HG03064 (cell line): ENCODE measurements at regions not wholly inside any gene's neighbourhood (a gene's known extent, or its start where the extent isn't known, plus 50 kb on each side); places are given as distances from the start of the nearest gene placed in this dataset.
"Not testable (repeated sequence)": the region's sequence is repeated elsewhere in the genome, so short reads cannot be mapped to it uniquely, and the experiment has no call there.

ENCODE experiments used
- ATAC-seq: cut with Tn5 transposase; IDR thresholded peaks from one replicate; pipeline ENCODE4 v1.9.1; 2021; ENCODE audit warnings: low read depth; ENCODE audit not compliant: unreplicated experiment

DNA sequence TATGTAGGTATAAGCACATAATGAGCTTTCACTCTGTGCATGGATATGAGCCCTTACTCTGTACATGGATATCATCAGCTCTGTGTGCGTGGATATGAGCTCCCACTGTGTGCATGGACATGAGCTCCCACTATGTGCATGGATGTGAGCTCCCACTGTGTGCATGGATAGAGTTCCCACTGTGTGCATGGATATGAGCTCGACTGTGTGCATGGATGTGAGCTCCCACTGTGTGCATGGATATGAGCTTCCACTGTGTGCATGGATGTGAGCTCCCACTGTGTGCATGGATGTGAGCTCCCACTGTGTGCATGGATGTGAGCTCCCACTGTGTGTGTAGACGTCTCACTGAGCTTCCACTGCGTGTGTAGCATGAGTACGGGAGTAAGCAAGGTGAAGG is 149.3 kb upstream of the ALKAL2 start:
- no peak for ATAC-seq

DNA sequence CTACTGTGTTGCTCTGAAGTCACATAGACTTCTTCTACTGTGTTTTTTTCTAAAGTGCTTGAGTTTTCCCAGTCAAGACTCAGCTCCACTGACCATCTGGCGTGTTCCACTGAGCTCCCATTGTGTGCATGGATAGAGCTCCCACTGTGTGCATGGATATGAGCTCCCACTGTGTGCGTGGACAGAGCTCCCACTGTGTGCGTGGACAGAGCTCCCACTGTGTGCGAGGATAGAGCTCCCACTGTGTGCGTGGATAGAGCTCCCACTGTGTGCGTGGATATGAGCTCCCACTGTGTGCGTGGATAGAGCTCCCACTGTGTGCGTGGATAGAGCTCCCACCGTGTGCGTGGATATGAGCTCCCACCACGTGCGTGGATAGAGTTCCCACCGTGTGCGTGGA is 148.3 kb upstream of the ALKAL2 start:
- no peak for ATAC-seq

DNA sequence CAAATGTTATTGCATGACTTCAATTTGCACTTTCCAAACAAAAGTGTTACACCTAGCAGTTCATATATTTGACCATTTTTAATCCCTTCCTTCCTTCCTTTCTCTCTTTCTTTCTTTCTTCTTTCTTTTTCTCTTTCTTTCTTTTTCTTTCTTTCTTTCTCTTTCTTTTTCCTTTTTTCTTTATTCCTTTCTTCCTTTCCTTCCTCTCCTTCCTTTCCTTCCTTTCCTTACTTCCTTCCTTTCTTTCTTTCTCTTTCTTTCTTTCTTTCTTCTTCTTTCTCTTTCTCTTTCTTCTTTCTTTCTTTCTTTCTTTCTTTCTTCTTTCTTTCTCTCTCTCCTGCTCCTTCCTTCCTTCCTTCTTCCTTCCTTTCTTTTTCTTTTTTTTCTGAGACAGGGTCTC is 146.7 kb upstream of the ALKAL2 start:
- no peak for ATAC-seq

DNA sequence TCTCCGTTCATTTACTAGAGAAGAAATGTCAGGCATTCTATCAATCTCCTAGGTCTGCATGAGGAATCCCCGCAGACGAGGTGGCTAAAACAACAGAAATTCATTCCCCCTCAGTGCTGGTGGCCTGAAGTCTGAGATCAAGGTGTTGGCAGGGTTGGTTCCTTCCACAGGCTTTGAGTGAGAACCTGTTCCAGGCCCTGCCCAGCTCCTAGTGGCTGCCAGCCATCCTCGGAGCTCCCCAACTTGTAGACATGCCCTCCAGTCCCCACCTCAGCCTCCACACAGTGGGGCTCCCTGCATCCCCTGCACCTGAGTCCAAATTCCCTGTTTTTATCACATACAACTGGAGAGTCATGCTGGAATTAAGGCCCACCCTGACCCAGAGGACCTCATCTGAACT is 145.3 kb upstream of the ALKAL2 start:
- no peak for ATAC-seq

DNA sequence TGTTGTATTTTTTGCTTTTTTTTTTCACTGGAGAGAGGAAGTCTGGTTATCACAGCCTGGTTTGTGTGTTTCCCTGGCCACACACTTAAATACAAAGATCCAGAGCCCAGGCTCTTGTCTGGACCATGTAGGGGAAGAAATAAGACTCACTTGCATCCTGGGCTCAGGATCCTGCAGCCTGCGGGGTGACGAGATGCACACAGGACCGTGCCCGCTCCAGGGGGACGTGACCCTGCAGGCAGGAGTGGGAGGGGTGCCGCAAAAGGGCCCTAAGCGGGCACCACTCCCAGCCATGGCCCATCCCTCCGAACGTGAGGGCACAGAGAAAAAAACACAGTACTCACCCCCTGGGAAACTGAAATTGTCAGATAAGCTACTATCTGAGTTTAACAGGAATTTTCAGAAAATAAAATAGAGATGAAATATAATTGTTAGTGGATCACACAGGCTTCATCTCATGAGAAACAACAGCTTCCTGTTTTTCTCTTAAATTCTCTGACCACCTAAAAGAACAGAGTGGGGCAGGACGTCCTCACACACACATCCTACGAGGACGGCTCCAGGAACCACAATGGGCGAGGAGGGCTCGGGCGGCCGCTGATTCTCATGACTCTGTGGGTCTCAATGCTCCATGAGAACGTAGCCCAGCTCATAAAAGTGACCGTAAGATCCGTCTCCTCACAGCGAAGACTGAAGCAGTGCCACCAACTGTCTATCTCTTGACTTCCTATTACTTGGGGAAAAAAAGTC is 142.6 kb upstream of the ALKAL2 start:
- no peak for ATAC-seq

DNA sequence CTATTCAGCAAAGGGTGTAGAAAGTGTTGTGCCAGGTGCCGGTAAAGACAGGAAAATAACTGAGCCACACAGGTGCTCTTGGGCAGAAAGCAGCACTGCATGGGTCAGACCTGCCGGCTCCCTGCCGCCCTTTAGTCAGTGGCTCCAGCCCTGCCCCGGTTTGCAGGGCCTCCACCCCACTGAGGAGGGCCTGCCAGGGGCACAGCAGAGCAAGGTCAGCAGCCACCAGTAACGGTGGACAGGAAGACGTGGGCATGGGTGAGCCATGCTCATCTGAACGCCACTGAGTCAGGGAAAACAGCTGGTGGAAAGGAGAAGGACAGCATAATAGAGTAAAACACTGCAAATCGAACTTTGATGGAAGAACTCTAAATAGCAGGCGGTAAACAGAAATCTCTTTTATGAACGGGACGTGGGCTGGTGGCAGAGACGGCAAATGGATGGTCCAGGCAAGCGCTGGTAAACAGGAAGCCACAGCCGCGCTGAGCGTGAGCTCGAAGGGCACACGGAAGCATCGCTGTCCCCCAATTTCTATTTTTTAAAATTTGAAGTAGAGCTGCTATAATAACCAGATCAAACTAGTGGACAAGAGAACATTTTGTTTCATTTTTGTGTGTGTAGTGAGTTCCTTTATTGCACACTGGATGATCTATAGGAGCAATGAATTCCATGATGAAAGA is 141.8 kb upstream of the ALKAL2 start:
- ATAC-seq, result no peak

DNA sequence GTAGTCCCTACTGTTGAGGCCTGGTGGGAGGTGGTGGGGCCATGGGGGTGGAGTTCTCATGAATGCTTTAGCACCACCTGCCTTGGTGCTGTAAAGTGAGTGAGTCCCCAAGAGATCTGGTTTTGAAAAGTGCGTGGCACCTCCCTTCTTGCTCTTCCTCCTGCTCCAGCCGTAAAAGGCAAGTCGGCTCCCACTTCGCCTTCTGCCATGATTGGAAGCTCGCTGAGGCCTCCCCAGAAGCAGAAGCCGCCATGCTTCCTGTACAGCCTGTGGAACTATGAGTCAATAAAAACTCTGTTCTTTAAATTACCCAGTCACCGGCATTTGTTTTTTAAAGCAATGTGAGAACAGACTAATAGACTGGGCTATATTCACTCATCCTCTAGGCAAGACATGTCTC is 141.3 kb upstream of the ALKAL2 start:
- no peak for ATAC-seq

DNA sequence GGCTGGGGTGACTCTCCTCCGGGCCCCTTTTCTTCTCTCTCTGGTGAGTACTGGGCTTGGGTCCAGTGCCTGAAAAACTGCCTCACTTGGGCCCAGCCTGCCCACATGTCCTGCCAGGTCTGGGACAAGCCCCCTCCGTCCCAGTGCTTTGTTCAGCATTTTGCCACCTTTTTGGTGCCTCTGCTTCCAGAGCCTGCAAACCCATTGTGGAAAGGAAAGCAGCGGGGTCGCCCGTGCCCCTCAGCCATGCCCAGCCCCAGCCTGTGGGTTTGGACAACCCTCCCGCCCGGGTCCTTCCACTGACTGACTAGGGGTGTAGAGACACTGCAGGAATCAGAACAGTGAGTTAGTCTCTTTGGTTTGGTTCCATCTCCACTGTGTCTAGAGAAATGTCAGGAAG is 140.7 kb upstream of the ALKAL2 start:
- ATAC-seq, result no peak

DNA sequence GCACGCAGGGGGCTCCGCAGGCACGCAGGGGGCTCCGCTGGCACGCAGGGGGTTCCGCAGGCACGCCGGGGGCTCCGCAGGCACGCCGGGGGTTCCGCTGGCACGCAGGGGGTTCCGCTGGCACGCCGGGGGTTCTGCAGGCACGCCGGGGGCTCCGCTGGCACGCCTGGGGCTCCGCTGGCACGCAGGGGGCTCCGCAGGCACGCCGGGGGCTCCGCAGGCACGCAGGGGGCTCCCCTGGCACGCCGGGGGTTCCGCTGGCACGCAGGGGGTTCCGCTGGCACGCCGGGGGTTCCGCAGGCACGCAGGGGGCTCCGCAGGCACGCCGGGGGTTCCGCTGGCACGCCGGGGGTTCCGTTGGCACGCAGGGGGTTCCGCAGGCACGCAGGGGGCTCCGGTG is 138.8 kb upstream of the ALKAL2 start:
- ATAC-seq, result not testable (repeated sequence)

DNA sequence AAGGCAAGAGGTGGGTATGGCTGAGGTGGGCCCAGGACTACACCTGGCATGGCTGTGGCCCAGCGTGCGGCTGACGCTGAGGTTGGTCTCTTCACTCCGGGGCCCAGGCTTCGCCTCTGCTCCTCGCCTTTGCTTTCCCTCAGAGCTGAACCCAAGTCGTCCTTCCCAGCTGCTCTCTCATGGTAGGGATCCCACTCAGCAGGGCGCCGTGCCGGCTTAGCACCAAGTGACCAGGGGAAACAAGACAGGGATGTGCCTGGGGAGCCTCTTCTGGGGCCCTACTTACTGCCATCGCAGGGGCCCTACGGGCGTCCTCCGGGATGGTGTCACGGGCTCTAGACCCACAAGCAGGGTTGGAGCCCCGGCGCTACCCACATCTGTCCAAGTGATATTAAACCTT is 138.1 kb upstream of the ALKAL2 start:
- no peak for ATAC-seq

DNA sequence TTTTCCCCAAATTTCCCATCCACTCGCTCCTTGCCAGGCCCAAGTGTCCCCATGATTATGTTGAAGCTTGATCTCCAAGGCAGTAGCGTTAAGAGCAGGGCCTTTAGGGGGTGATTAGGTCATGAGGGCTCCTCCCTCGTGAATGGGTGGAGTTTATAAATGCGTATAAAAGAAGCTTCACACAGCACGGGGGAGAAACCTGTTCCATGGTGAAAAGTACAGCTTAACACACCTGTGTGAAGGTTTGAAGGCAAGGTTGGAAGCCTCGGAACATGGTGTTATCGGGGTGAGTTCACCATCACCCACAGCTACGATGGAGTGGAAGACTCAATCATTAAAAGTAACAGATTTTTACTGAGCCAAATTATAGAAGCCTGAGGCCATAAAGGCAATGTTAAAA is 137.4 kb upstream of the ALKAL2 start:
- no peak for ATAC-seq

DNA sequence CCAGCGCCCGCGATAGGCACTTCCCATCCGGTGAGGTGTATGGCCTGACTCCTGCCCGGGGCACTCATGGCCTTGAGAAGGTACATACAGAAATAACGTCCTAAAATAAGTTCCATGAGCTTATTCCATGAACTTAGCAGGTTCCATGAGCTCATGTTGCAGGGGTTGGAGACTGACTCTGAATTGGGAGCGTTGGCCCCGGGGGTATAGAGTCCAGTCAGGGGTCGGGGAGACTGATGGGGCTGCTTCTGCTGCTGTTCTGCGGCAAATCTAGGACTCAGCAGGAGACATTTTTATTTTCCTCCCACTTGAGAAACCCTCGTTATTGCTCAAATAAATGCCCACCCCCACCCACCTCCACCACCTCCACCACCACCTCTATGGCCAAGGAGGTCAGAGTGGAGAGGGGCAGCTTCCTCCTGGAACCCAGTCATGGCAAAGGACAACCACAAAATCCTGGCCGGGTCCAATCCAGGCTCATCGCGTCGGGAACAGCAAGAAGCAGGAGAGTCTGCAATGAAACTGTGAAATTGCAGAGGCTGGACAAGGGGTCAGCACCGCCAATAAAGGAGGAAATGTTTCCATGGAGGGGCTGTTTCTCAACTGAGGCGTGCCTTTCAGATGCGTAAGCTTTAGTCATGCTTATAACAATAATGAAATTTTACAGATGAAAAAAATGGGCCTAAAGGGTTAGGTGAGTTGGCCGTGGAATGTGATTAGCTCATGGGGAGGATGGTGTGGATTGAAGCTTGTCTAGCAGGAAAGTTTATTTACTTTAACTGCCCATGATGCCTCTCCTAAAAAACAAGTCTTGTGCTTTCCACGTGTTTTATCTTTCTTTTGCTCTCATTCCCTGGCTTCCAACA is 136.6 kb upstream of the ALKAL2 start:
- no peak for ATAC-seq

DNA sequence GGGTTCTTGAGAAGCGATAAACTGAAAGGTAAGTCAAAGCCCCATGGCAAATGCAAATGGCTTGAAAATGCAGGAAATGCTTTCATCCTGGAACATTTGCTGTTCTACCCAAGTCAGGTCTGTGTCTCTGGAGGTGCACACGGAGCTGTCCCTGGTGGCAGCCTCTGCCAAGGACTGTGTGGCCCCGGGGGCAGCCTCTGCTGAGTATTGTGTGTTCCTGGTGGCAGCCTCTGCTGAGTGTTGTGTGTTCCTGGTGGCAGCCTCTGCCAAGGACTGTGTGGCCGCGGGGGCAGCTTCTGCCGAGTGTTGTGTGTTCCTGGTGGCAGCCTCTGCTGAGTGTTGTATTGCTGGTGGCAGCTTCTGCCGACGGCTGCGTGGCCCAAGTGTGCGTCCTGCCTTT is 135.6 kb upstream of the ALKAL2 start:
- ATAC-seq, result no peak

DNA sequence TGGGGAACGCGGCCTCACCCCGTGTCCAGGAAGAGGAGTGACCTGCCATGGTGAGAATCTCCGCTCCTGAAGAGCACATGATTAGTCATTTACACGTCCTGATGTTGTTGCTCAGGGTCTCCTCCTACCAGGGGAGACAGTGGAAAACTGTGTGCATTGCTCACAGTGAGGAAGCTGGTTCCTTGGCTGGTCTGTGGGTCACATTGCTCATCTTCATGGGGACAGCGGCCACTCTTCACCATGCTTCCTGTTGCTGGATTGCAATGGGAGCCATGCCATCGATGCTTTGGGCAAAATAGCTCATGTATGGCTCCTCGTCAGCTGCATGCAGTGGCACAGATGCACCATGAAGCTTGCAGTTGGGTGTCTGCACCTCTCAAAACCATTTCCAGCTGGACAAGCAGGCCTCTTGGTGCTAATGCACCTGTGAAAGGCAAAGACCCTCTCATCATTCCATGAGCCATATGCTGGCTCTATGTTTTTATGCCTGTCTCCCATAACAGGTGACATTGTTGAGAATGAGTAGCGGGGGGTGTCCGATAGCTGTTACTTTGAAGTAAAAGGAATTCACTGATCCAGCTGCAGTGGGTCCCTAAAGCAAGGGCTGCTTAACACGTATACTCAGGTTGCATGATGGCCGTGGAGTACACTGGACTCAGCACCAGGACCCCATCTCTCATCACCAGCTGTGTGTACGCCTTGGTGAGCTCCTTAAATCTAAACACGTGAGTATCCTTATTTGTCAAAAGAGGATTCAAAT is 135.0 kb upstream of the ALKAL2 start:
- ATAC-seq, result no peak

DNA sequence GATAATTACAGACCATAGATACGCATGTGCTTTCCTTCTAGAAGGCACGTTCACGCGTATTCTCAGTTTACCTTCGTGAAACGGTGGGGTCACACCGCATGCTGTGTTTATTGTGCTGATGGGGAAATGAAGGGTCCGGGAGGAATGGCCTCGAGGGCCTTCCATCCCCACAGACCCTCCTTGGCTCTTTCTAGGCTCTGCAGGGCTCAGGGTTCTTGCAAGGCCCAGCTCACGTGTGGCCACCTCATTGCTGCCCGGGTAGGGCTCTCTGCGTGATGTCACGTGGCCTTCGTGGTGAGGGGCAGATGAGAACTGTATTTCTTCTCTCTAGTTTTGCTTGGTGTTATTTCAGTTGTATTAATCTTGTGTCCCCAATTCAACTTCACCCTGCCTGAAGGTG is 133.5 kb upstream of the ALKAL2 start:
- ATAC-seq, result no peak

DNA sequence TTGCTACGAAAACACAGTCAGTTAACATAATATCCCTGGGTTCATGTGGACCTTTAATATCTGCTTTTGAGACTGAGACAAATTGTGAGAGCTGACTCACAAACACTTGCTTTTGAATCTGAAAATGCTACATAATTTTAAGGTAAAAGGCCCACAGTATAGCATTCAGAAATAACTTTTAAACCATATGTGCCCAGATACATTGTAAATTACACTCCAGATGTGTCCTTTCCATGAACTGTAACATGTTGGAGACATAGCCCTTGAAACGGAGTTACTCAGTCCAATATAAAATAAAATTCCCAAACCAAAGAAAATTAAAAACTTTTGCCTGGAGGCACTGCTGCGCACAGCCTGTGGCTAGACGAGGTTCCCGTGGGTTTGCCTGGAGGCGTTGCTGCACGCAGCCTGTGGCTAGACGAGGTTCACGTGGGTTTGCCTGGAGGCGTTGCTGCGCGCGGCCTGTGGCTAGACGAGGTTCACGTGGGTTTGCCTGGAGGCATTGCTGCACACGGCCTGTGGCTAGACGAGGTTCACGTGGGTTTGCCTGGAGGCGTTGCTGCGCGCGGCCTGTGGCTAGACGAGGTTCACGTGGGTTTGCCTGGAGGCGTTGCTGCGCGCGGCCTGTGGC is 131.9 kb upstream of the ALKAL2 start:
- no peak for ATAC-seq

DNA sequence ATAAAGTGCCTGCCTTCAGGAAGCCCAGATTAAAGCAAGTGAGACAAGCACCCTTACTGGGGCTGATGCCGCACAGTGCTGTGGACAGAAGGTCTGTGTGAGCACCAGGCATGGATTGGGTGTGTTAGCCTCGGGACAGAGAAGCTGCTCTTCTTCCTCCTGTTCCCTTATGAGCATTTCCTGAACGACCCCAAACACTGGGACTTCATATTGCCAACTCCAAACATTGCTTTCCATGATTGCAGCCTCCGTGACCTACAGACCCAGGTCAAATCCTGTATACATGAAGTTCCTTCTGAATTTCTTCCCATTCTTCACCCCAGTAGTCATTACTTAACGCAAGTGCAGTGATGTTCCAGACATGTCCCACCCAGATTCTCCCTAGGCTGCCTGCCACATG is 129.8 kb upstream of the ALKAL2 start:
- ATAC-seq, result no peak

DNA sequence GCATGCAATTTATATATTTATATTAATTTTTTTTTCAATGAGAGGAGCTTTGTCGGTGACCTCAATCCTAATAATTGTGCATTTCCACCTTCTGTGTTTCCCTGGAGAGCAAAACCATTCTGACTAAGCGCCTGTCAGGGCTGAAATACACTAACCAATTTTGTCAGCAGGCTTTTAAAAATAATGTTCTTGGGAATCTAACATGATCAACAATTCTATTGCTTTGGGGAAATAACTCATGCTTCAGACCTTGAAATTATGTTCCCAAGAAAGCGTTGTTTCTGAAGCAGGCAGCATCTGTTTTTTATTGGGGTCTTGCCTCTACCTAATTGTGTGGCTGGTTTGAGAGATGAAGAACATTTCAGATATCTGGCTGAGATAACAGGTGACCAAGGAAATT is 129.1 kb upstream of the ALKAL2 start:
- ATAC-seq, result no peak

DNA sequence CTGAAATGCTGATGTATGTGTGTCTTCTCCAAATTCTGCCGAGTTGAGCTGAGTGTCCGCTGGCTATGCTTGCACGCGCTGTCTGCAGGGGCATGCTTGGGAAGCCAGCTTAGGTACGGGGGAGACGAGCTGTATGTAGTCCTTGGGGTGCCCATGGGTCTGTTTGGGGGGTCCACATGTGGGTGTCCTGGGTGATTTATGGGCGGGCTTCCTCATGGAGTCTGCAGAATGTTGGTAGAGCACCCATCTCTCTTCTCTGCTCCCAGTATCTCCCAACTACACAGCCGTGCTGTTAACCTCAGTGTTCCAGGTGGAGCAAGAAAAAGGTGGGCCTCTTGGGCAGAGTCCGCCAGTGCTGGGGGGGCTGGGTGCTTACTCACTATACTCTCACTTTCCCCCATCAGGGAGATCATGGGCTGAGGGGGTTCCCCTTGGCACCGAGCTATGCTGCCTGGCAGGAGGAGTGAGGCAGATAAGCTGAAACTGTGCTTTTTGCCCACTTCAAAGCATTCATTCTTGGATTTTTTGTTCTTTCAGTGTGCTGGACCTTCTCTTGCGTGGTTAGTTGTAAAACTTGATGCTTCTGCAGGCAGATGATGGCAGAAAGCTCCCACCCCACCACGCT is 128.2 kb upstream of the ALKAL2 start:
- ATAC-seq, result no peak

DNA sequence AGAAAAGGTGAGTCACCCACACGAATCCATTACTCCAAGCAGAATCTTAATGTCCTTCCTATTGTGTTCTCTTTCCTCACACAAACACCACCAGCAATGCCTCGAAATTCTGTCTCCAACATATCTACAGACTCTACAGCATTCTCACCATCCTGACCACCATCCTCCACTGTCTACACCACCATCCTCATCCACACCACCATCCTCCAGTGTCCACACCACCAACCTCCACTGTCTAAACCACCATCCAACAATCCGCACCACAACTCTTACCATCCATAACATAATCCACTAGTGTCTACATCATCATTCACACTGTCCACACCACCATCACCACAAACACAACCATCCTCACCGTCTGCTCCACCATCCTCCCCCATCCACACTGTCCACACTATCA is 121.6 kb upstream of the ALKAL2 start:
- ATAC-seq, result no peak
